ENCODE measurements at regions not wholly inside any gene's neighbourhood (a gene's known extent, or its start where the extent isn't known, plus 50 kb on each side); places are given as distances from the start of the nearest gene placed in this dataset.

DNA sequence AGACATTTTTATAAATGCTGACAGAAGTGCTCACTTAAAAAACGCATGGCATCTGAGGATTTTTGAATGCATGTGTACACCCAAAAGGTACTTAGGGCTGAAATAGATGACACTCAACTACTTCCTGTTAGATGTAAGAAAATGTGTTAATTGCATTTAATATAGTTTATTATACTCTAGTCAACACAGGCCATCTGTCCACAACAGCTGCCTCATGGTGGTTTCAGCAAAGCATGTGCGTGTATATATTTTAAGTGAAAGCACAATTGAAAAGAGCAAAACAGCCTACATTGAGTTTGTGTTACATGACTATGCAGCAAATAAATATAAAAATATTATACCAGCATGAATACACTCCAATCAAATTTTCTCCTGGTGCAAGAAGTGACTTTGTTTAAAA, 1233.0 kb upstream of the EYS start:
- Histone ChIP-seq H3K27me3 (no peaks in the 10 kb centered on the region), H4K20me1 (no peaks in the 10 kb centered on the region), H3K9me3 (replicated peaks in 1 of 11) (peaks cover 12 to 22% (median 20%) of the 10 kb centered on the region in 11 experiments), H3K36me3 (no peaks in the 10 kb centered on the region), H3K4me1 (no peaks in the 10 kb centered on the region), H3K4me3 (no peak overlapping the region), H3K9ac (no peak overlapping the region), H3K27ac (no peak overlapping the region), H3K4me2 (no peak overlapping the region)
- no peak for TF ChIP-seq Cebpa-rat (IDR thresholded peaks at IDR 0.05)

DNA sequence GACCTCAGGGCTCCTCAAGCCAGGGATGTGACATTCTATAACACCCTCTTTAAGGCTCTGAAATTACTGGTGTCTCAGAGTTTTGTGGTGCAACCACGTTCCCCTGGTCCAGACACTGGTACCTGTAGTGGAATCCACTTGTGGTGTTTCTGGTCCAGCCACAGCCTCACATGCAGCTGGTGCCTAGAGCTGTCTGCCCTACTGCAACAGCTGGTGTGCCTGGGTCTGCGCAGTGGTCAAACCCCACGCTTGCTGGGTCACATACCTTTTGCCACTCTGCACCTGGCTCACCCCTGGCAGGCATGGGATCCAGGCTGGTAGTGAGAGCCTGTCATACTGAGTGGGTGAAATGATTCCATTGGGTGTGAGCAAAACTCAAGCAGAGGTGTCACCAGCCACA, 1230.2 kb upstream of the EYS start:
- Histone ChIP-seq H3K4me2 (no peak overlapping the region), H3K36me3 (no peaks in the 10 kb centered on the region), H3K27ac (no peak overlapping the region), H4K20me1 (no peaks in the 10 kb centered on the region), H3K4me3 (no peak overlapping the region), H3K27me3 (no peaks in the 10 kb centered on the region), H3K9ac (no peak overlapping the region), H3K4me1 (no peaks in the 10 kb centered on the region), H3K9me3 (replicated peaks in 1 of 11) (peaks cover 12 to 22% (median 20%) of the 10 kb centered on the region in 11 experiments)
- TF ChIP-seq Cebpa-rat (IDR thresholded peaks at IDR 0.05): no peak

DNA sequence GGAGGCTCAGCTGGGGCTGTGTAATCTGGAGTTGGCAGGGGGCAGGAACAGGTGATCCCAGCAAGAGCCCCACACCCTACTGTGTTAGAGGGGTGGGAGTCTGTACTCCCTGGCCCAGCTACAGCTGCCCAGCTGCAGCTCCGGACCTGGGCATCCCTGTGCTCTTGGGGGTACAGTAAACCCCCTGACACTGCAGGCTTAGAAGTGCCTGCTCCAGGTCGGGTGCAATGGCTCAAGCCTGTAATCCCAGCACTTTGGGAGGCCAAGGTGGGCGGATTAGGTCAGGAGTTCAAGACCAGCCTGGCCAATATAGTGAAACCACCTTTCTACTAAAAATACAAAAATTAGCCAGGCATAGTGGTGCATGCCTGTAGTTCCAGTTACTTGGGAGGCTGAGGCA, 1228.6 kb upstream of the EYS start:
- Histone ChIP-seq H3K4me3 (no peak overlapping the region), H4K20me1 (no peaks in the 10 kb centered on the region), H3K4me2 (no peak overlapping the region), H3K9ac (no peak overlapping the region), H3K4me1 (no peaks in the 10 kb centered on the region), H3K27me3 (no peaks in the 10 kb centered on the region), H3K27ac (no peak overlapping the region), H3K9me3 (replicated peaks in 1 of 11) (peaks cover 12 to 22% (median 20%) of the 10 kb centered on the region in 11 experiments), H3K36me3 (no peaks in the 10 kb centered on the region)
- TF ChIP-seq Cebpa-rat (IDR thresholded peaks at IDR 0.05): no peak

GRCh38 chr6:66931787-66932186, 1224.8 kb upstream of the EYS start:
- H3K9ac ChIP-seq: no peak overlapping the region
- H3K27me3 ChIP-seq: no peaks in the 10 kb centered on the region
- H3K36me3 ChIP-seq: no peaks in the 10 kb centered on the region
- H4K20me1 ChIP-seq: no peaks in the 10 kb centered on the region
- no peak overlapping the region for H3K4me2 ChIP-seq
- no peak for TF ChIP-seq Cebpa-rat (IDR thresholded peaks at IDR 0.05)
- H3K9me3 ChIP-seq (replicated peaks in 1 of 11): peaks cover 15 to 24% (median 21%) of the 10 kb centered on the region in 11 experiments
- H3K4me1 ChIP-seq: no peaks in the 10 kb centered on the region
- no peak overlapping the region for H3K27ac ChIP-seq
- H3K4me3 ChIP-seq: no peak overlapping the region

DNA sequence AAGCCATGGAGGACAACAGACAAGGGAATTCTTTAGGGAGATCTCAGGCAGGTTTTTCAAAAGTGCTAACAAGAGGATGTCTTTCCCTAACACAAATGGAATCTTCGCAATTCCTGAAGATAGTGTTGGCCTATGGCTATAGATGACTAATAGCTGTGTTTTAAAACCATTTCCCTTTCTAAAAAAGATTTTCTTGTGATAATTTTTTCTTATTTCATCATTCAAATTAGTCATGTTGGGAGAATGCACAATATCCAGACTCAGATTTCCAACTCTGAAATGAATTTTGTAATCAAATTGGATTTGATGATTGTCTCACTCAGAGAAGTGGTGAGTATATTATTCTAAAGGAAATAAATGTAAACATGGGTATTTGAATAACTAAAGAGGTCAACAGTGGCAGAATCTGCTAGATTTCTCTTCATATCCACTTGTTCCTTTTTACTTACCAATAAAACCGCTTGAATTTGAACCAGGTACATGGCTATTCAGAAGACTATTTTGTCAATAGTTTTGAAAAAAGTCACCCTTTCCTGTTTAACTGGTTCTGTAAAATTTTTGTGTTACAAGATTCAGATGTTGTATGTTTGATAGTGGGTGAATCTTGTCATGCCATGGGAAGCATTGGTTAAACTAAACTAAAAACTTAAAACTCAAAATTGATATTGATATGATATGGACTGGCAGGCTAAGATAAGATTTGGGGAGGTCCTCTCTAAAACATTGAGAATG, 1223.7 kb upstream of the EYS start:
- H3K4me1 ChIP-seq: no peaks in the 10 kb centered on the region
- no peaks in the 10 kb centered on the region for H3K36me3 ChIP-seq
- no peak overlapping the region for H3K27ac ChIP-seq
- TF ChIP-seq Cebpa-rat (IDR thresholded peaks at IDR 0.05): no peak
- peaks cover 17 to 25% (median 21%) of the 10 kb centered on the region in 11 experiments for H3K9me3 ChIP-seq (replicated peaks in 1 of 11)
- H3K27me3 ChIP-seq: no peaks in the 10 kb centered on the region
- no peak overlapping the region for H3K9ac ChIP-seq
- H4K20me1 ChIP-seq: no peaks in the 10 kb centered on the region
- no peak overlapping the region for H3K4me2 ChIP-seq
- no peak overlapping the region for H3K4me3 ChIP-seq

DNA sequence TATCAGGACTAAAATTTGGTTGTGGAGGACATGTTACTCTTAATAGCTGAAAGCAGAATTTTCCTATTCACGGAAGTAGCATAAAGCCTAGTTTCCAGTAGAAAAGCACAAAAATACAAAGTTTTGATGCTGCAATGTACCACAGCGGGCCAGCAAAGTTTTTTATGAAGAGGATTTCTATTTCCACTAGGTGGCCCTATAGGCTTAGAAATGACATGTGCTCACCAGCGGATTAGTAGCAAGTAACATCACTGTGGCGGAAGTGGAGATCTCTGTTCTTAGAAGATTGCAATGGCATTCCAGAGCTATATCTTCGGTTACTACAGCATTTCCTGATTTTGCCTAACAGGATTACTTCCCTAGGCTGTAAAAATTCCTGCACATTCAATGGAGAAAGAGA, 1219.0 kb upstream of the EYS start:
- Histone ChIP-seq H3K9me3 (replicated peaks in 1 of 11) (peaks cover 34 to 44% (median 41%) of the 10 kb centered on the region in 11 experiments), H3K36me3 (no peaks in the 10 kb centered on the region), H3K27me3 (no peaks in the 10 kb centered on the region), H3K27ac (no peak overlapping the region), H3K9ac (no peak overlapping the region), H4K20me1 (no peaks in the 10 kb centered on the region), H3K4me1 (no peaks in the 10 kb centered on the region), H3K4me3 (no peak overlapping the region), H3K4me2 (no peak overlapping the region)
- no peak for TF ChIP-seq Cebpa-rat (IDR thresholded peaks at IDR 0.05)

- no peak overlapping the region for H3K9ac ChIP-seq
- H3K4me2 ChIP-seq: no peak overlapping the region
- no peaks in the 10 kb centered on the region for H3K27me3 ChIP-seq
- no peak overlapping the region for H3K27ac ChIP-seq
- no peak overlapping the region for H3K4me3 ChIP-seq
- H4K20me1 ChIP-seq: no peaks in the 10 kb centered on the region
- no peak for TF ChIP-seq Cebpa-rat (IDR thresholded peaks at IDR 0.05)
- H3K4me1 ChIP-seq: no peaks in the 10 kb centered on the region
- no peaks in the 10 kb centered on the region for H3K9me3 ChIP-seq (replicated peaks in 1 of 11)
- H3K36me3 ChIP-seq: no peaks in the 10 kb centered on the region
Measured at GRCh38 chr6:66913657-66914056, 1206.6 kb upstream of the EYS start.

DNA sequence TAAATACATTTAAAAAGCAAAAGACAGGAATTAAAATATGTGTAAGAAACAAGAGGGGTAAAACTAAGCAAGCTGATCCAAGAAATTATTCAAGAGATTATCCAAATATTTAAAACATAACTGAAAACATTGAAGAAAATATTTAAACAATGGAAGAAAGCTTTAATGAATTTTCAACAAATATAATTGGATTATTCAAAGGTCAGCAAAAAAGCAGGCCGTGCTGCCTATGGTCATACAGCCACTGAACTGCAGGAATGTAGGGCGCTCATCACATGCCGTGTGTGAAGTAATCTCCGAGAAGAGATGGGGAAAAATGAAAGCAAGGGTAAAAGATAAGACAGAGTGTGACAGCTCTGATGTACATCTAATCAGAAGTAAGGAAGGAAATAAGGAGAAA, 1195.4 kb upstream of the EYS start:
- TF ChIP-seq Cebpa-rat (IDR thresholded peaks at IDR 0.05): no peak
- H3K27me3 ChIP-seq: no peaks in the 10 kb centered on the region

DNA sequence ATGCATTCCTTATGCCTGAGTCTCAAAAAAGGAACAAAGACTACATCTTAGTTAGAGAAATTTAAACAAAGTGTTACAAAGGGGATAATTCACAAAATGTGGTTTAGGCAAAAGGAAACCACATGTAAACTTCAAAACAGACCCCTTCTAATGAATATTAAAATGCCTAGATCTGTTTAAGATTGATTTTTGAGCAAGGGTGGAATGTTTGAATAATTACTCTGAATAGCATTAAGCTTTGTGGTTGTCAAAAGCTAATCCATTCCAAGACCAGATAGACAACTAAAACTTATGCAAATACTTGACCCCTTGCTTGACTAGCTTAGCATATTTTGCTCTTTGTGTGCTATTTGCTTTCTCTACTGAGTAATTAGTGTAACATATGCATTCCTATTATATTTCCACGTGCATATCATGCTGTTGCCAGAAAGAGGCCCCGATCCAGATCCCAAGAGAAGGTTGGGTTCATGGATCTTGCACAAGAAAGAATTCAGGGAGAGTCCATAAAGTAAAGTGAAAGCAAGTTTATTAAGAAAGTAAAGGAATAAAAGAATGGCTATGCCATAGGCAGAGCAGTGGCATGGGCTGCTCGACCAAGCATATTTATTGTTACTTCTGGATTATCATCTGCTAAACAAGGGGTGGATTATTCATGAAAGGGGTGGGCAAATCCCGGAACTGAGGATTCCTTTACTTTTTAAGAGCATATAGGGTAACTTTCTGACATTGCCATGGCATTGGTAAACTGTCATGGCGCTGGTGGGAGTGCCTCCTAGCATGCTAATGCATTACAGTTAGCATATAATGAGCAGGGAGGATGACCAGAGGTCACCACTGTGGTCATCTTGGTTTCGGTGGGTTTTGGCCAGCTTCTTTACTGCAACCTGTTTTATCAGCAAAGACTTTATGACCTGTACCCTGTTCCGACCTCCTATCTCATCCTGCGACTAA, 1193.4 kb upstream of the EYS start:
- Histone ChIP-seq H3K9me3 (replicated peaks in 1 of 11) (peaks cover 15 to 26% (median 22%) of the 10 kb centered on the region in 11 experiments), H3K27ac (no peak overlapping the region), H3K4me1 (no peaks in the 10 kb centered on the region), H3K36me3 (no peaks in the 10 kb centered on the region), H3K4me2 (no peak overlapping the region), H3K4me3 (no peak overlapping the region), H3K9ac (no peak overlapping the region), H4K20me1 (no peaks in the 10 kb centered on the region), H3K27me3 (no peaks in the 10 kb centered on the region)
- TF ChIP-seq Cebpa-rat (IDR thresholded peaks at IDR 0.05): no peak

More for the DNA sequence above, 1195.4 kb upstream of the EYS start:
- Histone ChIP-seq H3K4me2 (no peak overlapping the region), H3K9ac (no peak overlapping the region), H3K4me3 (no peak overlapping the region), H4K20me1 (no peaks in the 10 kb centered on the region), H3K36me3 (no peaks in the 10 kb centered on the region), H3K4me1 (no peaks in the 10 kb centered on the region), H3K9me3 (replicated peaks in 1 of 11) (peaks cover 7 to 11% (median 9%) of the 10 kb centered on the region in 11 experiments), H3K27ac (no peak overlapping the region)
